ENCODE measurements at regions not wholly inside any gene's neighbourhood (a gene's known extent, or its start where the extent isn't known, plus 50 kb on each side); places are given as distances from the start of the nearest gene placed in this dataset.

GRCh38 chr17:27990100-27990499, 52.4 kb upstream of the NLK start:
- Histone ChIP-seq H3K4me1 (ENCODE audit: low read length) (peaks cover 4% of the 10 kb centered on the region; the same call in 1 of the 2 replicates), H2AFZ (ENCODE audit: low read depth, low read length) (no peak overlapping the region), H3K27me3 (ENCODE audit: low read depth, low read length) (peaks cover 17% of the 10 kb centered on the region; the same call in 1 of the 2 replicates), H4K20me1 (ENCODE audit: insufficient read depth, low read length) (no peaks in the 10 kb centered on the region), H3K4me2 (ENCODE audit: low read length) (no peak overlapping the region), H3K9ac (ENCODE audit: low read length) (no peak overlapping the region), H3K36me3 (replicated peaks; ENCODE audit: low read depth, low read length) (no peaks in the 10 kb centered on the region), H3K4me3 (ENCODE audit: low read length) (no peak overlapping the region), H3K9me3 (ENCODE audit: insufficient read depth, low read length) (no peaks in the 10 kb centered on the region), H3K27ac (ENCODE audit: low read length) (no peak overlapping the region), H3K79me2 (ENCODE audit: low read length) (no peaks in the 10 kb centered on the region)
- no peak for TF ChIP-seq CTCF (IDR thresholded peaks at IDR 0.05; ENCODE audit: low read depth, low read length)
- no peak for TF ChIP-seq EZH2phosphoT487 (IDR thresholded peaks at IDR 0.05; ENCODE audit: low read depth)

- 0 out of 2 replicates have a peak, but pooled peaks cover 12% of the 10 kb centered on the region for H3K27me3 ChIP-seq (ENCODE audit: low read depth, low read length)
- no peaks in the 10 kb centered on the region for H3K79me2 ChIP-seq (ENCODE audit: low read length)
- no peaks in the 10 kb centered on the region for H3K4me1 ChIP-seq (ENCODE audit: low read length)
- H3K27ac ChIP-seq (ENCODE audit: low read length), result no peak overlapping the region
- no peaks in the 10 kb centered on the region for H3K36me3 ChIP-seq (replicated peaks; ENCODE audit: low read depth, low read length)
- no peaks in the 10 kb centered on the region for H4K20me1 ChIP-seq (ENCODE audit: insufficient read depth, low read length)
- TF ChIP-seq EZH2phosphoT487 (IDR thresholded peaks at IDR 0.05; ENCODE audit: low read depth) (no peak), CTCF (IDR thresholded peaks at IDR 0.05; ENCODE audit: low read depth, low read length) (no peak)
- H3K9me3 ChIP-seq (ENCODE audit: insufficient read depth, low read length), result no peaks in the 10 kb centered on the region
- no peak overlapping the region for H3K4me3 ChIP-seq (ENCODE audit: low read length)
- H3K4me2 ChIP-seq (ENCODE audit: low read length), result no peak overlapping the region
- no peak overlapping the region for H2AFZ ChIP-seq (ENCODE audit: low read depth, low read length)
- H3K9ac ChIP-seq (ENCODE audit: low read length), result no peak overlapping the region
Observed at GRCh38 chr17:27990979-27991378, 51.5 kb upstream of the NLK start.

- 0 out of 2 replicates have a peak, but pooled peaks cover 11% of the 10 kb centered on the region for H3K27me3 ChIP-seq (ENCODE audit: low read depth, low read length)
- H3K27ac ChIP-seq (ENCODE audit: low read length), result no peak overlapping the region
- no peaks in the 10 kb centered on the region for H4K20me1 ChIP-seq (ENCODE audit: insufficient read depth, low read length)
- H3K4me1 ChIP-seq (ENCODE audit: low read length), result no peaks in the 10 kb centered on the region
- H3K9ac ChIP-seq (ENCODE audit: low read length), result no peak overlapping the region
- H3K4me2 ChIP-seq (ENCODE audit: low read length), result no peak overlapping the region
- TF ChIP-seq CTCF (IDR thresholded peaks at IDR 0.05; ENCODE audit: low read depth, low read length) (no peak), EZH2phosphoT487 (IDR thresholded peaks at IDR 0.05; ENCODE audit: low read depth) (no peak)
- no peak overlapping the region for H3K4me3 ChIP-seq (ENCODE audit: low read length)
- no peaks in the 10 kb centered on the region for H3K9me3 ChIP-seq (ENCODE audit: insufficient read depth, low read length)
- H2AFZ ChIP-seq (ENCODE audit: low read depth, low read length), result no peak overlapping the region
- no peaks in the 10 kb centered on the region for H3K79me2 ChIP-seq (ENCODE audit: low read length)
- H3K36me3 ChIP-seq (replicated peaks; ENCODE audit: low read depth, low read length), result no peaks in the 10 kb centered on the region
Observed at GRCh38 chr17:27991462-27991993, 50.9 kb upstream of the NLK start.
